ENCODE measurements at regions not wholly inside any gene's neighbourhood (a gene's known extent, or its start where the extent isn't known, plus 50 kb on each side); places are given as distances from the start of the nearest gene placed in this dataset.

DNA sequence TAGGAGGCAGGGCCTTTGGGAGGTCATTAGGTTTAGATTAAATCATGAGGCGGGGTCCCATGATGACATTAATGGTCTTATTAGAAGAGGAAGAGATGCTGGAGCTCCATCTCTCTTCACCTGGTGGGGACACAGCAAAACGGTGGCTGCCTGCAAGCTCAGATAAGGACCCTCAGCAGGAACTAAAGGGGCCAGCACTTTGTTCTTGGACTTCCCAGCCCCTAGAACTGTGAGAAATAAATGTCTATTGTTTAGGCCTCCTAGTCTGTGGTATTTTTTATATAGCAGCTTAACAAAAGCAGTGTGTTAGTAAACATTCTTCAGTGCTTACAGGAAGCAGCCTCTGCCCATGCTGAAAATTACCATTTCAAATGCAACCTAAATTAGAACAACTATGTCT, 157.6 kb downstream of the FOXA2 start:
- Mint-ChIP-seq H3K27me3 (ENCODE audit: low read depth in 3 of 3) (peaks cover 0 to 7% (median 3%) of the 10 kb centered on the region in 3 donors), H3K4me1 (no peaks in the 10 kb centered on the region), H3K4me3 (no peak overlapping the region), H3K9me3 (peaks cover 0 to 10% (median under 1%) of the 10 kb centered on the region in 6 donors), H3K27ac (no peak overlapping the region), H3K36me3 (no peaks in the 10 kb centered on the region)
- DNase-seq: no peak

GRCh38 chr20:22425344-22426295, 158.8 kb downstream of the FOXA2 start:
- no peak overlapping the region for H3K4me3 Mint-ChIP-seq
- DNase-seq: no peak
- H3K36me3 Mint-ChIP-seq: no peaks in the 10 kb centered on the region
- H3K9me3 Mint-ChIP-seq: peaks cover 0 to 10% (median 2%) of the 10 kb centered on the region in 6 donors
- no peak overlapping the region for H3K27ac Mint-ChIP-seq
- H3K4me1 Mint-ChIP-seq: no peaks in the 10 kb centered on the region
- H3K27me3 Mint-ChIP-seq (ENCODE audit: low read depth in 3 of 3): peaks cover 0 to 4% (median 3%) of the 10 kb centered on the region in 3 donors

GRCh38 chr20:22423190-22423832, 161.1 kb downstream of the FOXA2 start:
- H3K36me3 Mint-ChIP-seq: no peaks in the 10 kb centered on the region
- no peak overlapping the region for H3K4me3 Mint-ChIP-seq
- no peak for DNase-seq
- H3K4me1 Mint-ChIP-seq: no peaks in the 10 kb centered on the region
- H3K27me3 Mint-ChIP-seq (ENCODE audit: low read depth in 3 of 3): peaks cover 0 to 3% (median 0%) of the 10 kb centered on the region in 3 donors
- no peak overlapping the region for H3K27ac Mint-ChIP-seq
- H3K9me3 Mint-ChIP-seq: peaks cover 0 to 11% (median 3%) of the 10 kb centered on the region in 6 donors

DNA sequence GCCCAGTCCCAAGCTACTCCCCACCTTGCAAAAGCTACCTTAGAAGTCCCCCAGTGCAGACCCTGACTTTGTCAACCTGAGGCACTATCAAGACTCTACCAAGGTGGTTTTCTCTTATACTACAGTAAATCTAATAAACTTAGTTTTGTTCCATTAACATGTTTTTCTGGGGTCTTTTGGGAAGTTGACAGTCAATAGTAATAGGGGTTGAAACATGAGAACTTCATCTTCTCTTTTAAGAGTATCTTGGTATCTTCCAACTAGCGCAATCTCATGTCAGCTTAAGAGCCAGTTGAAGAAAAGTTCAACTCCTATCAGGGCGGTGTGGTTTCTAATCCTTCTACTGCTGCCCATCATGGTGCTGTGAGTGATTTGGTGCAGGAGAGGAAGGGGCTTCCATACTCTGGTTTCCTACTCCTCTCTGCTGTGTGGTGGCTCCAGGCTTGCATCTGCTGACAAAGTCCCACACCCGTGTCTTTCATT, 164.2 kb downstream of the FOXA2 start:
- H3K9me3 Mint-ChIP-seq: peaks cover 0 to 17% (median 3%) of the 10 kb centered on the region in 6 donors
- no peak overlapping the region for H3K4me3 Mint-ChIP-seq
- H3K4me1 Mint-ChIP-seq: no peaks in the 10 kb centered on the region
- DNase-seq: no peak
- H3K36me3 Mint-ChIP-seq: peaks cover 0 to 3% (median 0%) of the 10 kb centered on the region in 3 donors
- H3K27ac Mint-ChIP-seq: no peak overlapping the region
- peaks cover 0 to 3% (median 0%) of the 10 kb centered on the region in 3 donors for H3K27me3 Mint-ChIP-seq (ENCODE audit: low read depth in 3 of 3)

DNA sequence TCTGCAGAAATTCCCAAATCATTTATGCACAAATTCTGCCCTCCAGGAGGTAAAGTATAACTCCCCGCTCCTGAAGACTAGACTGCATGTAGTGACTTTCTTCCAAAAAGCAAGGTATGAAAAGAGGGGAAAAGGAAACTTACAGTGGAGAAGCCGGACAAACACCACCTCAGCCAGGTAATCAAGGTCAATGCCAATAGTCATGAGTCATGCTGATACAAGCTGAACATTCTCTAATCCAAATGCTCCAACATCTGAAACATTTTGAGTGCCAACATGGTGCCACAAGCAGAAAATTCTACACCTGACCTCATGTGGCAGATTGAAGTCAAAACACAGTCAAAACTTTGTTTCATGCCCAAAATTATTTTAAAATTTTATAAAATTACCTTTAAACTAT, 165.6 kb downstream of the FOXA2 start:
- Mint-ChIP-seq H3K27me3 (ENCODE audit: low read depth in 3 of 3) (peaks cover 0 to 3% (median 0%) of the 10 kb centered on the region in 3 donors), H3K4me1 (no peaks in the 10 kb centered on the region), H3K9me3 (peaks cover 0 to 17% (median 3%) of the 10 kb centered on the region in 6 donors), H3K4me3 (no peak overlapping the region), H3K36me3 (peaks cover 0 to 3% (median 0%) of the 10 kb centered on the region in 3 donors), H3K27ac (no peak overlapping the region)
- DNase-seq: no peak

DNA sequence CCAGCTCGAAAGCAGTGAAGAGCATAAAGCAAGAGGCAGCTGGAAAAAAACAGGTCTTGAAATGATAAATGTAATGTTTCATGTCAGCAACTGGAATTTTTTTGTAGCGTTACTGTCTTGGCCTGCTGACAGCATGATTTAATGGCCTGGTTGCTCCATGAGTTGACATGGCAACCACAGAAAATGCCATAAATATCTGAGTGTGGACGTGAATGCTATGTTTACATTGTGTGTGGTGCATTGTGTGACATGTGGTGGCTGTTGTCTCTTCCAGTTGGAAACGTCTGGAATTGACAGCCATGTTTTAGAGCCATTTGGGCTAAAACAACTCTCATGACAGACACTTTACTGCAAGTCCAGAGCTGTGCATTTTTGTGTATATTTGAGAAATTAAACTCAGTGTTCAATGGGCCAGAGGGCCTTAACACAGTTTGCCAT, 170.0 kb downstream of the FOXA2 start:
- DNase-seq: no peak
- Mint-ChIP-seq H3K27me3 (ENCODE audit: low read depth in 3 of 3) (peaks cover 0 to 5% (median 0%) of the 10 kb centered on the region in 3 donors), H3K36me3 (peaks cover 0 to 3% (median 0%) of the 10 kb centered on the region in 3 donors), H3K27ac (no peak overlapping the region), H3K4me3 (no peak overlapping the region), H3K4me1 (no peaks in the 10 kb centered on the region), H3K9me3 (peaks cover 0 to 10% (median 2%) of the 10 kb centered on the region in 6 donors)

DNA sequence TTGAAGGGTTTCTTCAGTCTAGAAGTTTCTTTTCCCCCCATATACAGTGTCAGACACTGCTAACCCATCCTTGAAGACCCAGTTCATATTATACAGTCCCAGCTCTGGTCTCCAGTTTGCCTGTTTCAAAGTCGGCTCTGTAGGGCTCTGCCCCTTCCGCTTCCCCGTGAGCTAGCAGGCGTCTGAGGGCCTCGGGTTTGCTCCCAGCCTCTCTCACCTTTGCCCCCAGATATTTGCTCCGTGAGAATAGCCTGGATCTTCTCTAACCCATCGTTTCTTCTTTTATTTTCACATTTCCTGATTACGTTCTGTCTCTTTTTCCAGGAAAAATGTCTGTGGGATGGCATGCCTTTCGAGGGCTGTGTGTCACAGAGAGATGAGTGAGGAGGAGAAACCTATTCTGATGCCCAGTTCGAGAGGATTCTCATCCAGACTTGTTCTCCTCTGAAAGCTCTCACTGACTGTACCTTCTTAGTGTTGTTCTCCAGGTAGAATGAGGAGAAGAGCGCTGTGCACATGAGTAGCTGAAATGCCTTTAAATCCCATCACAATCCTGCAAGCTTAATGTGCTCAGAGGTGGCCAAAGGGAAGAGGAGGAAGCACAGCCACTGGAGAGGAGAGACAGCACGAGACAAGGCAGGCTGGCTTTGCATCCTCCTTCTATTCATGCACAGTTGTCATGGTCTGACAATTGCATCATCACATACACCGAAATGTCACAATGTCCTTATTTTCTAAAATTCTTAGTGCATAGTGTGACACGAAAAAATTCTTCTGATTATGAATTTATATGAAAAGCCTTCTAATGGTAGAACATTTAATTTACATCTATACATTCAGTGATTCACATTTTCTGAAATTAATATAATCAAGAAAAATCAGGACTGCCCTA, 171.1 kb downstream of the FOXA2 start:
- H3K4me1 Mint-ChIP-seq: peaks cover 0 to 7% of the 10 kb centered on the region in 2 donors
- peaks cover 0 to 3% (median 0%) of the 10 kb centered on the region in 3 donors for H3K36me3 Mint-ChIP-seq
- no peak for DNase-seq
- no peak overlapping the region for H3K27ac Mint-ChIP-seq
- no peak overlapping the region for H3K4me3 Mint-ChIP-seq
- H3K9me3 Mint-ChIP-seq: peaks cover 0 to 14% (median under 1%) of the 10 kb centered on the region in 6 donors
- peaks cover 0 to 5% (median 0%) of the 10 kb centered on the region in 3 donors for H3K27me3 Mint-ChIP-seq (ENCODE audit: low read depth in 3 of 3)

DNA sequence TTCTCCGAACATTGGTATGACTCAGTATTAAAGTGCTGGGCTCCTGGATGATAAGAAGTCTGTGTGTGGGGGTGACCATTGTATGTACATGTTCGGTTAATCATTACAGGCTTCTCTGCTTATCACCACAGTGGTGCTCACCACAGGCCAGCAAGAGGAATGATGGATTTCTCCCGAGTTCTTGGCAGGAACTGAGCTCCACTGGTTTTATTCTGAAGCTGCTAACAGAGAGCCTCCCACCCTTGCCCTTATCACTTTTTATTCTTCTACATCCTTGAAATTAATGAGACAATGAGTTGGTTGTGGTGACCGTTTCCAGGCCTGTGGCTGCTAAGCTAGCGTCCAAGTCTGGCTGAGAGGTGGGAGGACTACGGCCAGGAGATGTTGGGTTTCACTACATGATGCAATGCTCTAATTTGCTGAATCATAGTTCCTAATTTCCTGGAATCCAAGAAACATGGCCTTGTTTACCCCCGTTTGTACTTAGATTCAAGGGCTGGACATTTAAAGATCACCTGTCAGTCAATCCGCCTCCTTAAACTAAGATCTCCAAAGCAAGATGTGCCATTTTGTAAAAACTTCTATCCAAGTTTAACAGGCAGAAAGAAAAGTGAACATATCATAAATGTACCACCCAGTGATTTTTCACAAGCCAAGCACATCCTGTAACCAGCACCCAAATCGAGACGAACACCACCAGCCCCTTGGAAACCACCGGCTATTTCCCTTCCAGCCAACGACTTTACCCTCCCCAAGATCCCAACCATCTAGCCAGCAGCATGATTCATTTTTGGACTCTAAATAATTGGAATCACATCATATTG, 172.5 kb downstream of the FOXA2 start:
- H3K4me1 Mint-ChIP-seq: peaks cover 0 to 15% of the 10 kb centered on the region in 2 donors
- no peak overlapping the region for H3K4me3 Mint-ChIP-seq
- H3K9me3 Mint-ChIP-seq: peaks cover 0 to 12% (median 0%) of the 10 kb centered on the region in 6 donors
- DNase-seq: no peak
- H3K36me3 Mint-ChIP-seq: no peaks in the 10 kb centered on the region
- H3K27ac Mint-ChIP-seq: no peak overlapping the region
- H3K27me3 Mint-ChIP-seq (ENCODE audit: low read depth in 3 of 3): peaks cover 0 to 5% (median 0%) of the 10 kb centered on the region in 3 donors

GRCh38 chr20:22411286-22411626, 173.1 kb downstream of the FOXA2 start:
- H3K27me3 Mint-ChIP-seq (ENCODE audit: low read depth in 3 of 3): peaks cover 0 to 5% (median 0%) of the 10 kb centered on the region in 3 donors

GRCh38 chr20:22410556-22411130, 173.7 kb downstream of the FOXA2 start:
- no peak overlapping the region for H3K4me3 Mint-ChIP-seq
- peaks cover 1 to 22% of the 10 kb centered on the region in 2 donors for H3K4me1 Mint-ChIP-seq
- peaks cover 0 to 5% (median 0%) of the 10 kb centered on the region in 3 donors for H3K27me3 Mint-ChIP-seq (ENCODE audit: low read depth in 3 of 3)
- H3K27ac Mint-ChIP-seq: no peak overlapping the region
- peaks cover 0 to 12% (median 0%) of the 10 kb centered on the region in 6 donors for H3K9me3 Mint-ChIP-seq
- DNase-seq: no peak
- H3K36me3 Mint-ChIP-seq: no peaks in the 10 kb centered on the region

More at GRCh38 chr20:22411286-22411626, 173.1 kb downstream of the FOXA2 start:
- H3K4me1 Mint-ChIP-seq: peaks cover 1 to 21% of the 10 kb centered on the region in 2 donors
- H3K9me3 Mint-ChIP-seq: peaks cover 0 to 12% (median 0%) of the 10 kb centered on the region in 6 donors
- H3K4me3 Mint-ChIP-seq: no peak overlapping the region
- H3K36me3 Mint-ChIP-seq: no peaks in the 10 kb centered on the region
- DNase-seq: no peak
- H3K27ac Mint-ChIP-seq: no peak overlapping the region

GRCh38 chr20:22408521-22409402, 175.6 kb downstream of the FOXA2 start:
- H3K4me3 Mint-ChIP-seq: no peak overlapping the region
- peaks cover 0 to 5% (median 0%) of the 10 kb centered on the region in 3 donors for H3K27me3 Mint-ChIP-seq (ENCODE audit: low read depth in 3 of 3)
- DNase-seq: no peak
- H3K9me3 Mint-ChIP-seq: peaks cover 0 to 12% (median 0%) of the 10 kb centered on the region in 6 donors
- H3K27ac Mint-ChIP-seq: no peak overlapping the region
- H3K36me3 Mint-ChIP-seq: no peaks in the 10 kb centered on the region
- H3K4me1 Mint-ChIP-seq: peaks cover 9 to 32% of the 10 kb centered on the region in 2 donors

Data from immature natural killer cell (primary cell).